NCI-H82 treated with DMSO at 0.1 percent for 48 hours (cell line): ENCODE measurements at regions not wholly inside any gene's neighbourhood (a gene's known extent, or its start where the extent isn't known, plus 50 kb on each side); places are given as distances from the start of the nearest gene placed in this dataset.
A peak's percentile ranks its signal among the peaks of the same experiment; 100 is the strongest.

Source experiments
- DNase-seq: peaks from one replicate; lab custom pipeline; 2025; ENCODE audit not compliant: unreplicated experiment; lab: John Stamatoyannopoulos, UW

- DNase-seq = no peak
These were observed 78.6 kb downstream of the ARF6 start for GRCh38 chr14:49971156-49972130.

GRCh38 chr14:49972131-49972671 lies 79.3 kb downstream of the ARF6 start:
- peak; percentile 43 for DNase-seq

- no peak for DNase-seq
These were observed 79.9 kb downstream of the ARF6 start for GRCh38 chr14:49972823-49973222.

GRCh38 chr14:49975276-49975675 lies 82.4 kb downstream of the ARF6 start:
- DNase-seq = no peak

GRCh38 chr14:49975799-49976198 lies 82.9 kb downstream of the ARF6 start:
- DNase-seq = no peak

- DNase-seq = no peak
These were observed 84.4 kb downstream of the ARF6 start for GRCh38 chr14:49977126-49977841.

- no peak for DNase-seq
These were observed 87.1 kb downstream of the ARF6 start for GRCh38 chr14:49980027-49980426.

- DNase-seq = no peak
These were observed 89.2 kb downstream of the ARF6 start for GRCh38 chr14:49982082-49982481.

GRCh38 chr14:49982501-49982951 lies 89.6 kb downstream of the ARF6 start:
- DNase-seq = no peak

GRCh38 chr14:49984424-49984823 lies 91.5 kb downstream of the ARF6 start:
- no peak for DNase-seq

- DNase-seq = no peak
These were observed 93.6 kb downstream of the ARF6 start for GRCh38 chr14:49986343-49987014.

- DNase-seq = no peak
These were observed 95.5 kb downstream of the ARF6 start for GRCh38 chr14:49988080-49988990.

GRCh38 chr14:49989966-49990365 lies 97.1 kb downstream of the ARF6 start:
- DNase-seq = no peak

- peak; percentile 72 for DNase-seq
These were observed 98.6 kb downstream of the ARF6 start for GRCh38 chr14:49991491-49991890.

GRCh38 chr14:49992036-49992435 lies 99.2 kb downstream of the ARF6 start:
- DNase-seq = no peak

GRCh38 chr14:49992448-49992847 lies 99.6 kb downstream of the ARF6 start:
- no peak for DNase-seq

- no peak for DNase-seq
These were observed 100.0 kb downstream of the ARF6 start for GRCh38 chr14:49992901-49993339.

GRCh38 chr14:49993565-49993964 lies 100.7 kb downstream of the ARF6 start:
- no peak for DNase-seq

GRCh38 chr14:49994951-49995561 lies 102.2 kb downstream of the ARF6 start:
- DNase-seq = no peak

- DNase-seq = no peak
These were observed 105.1 kb downstream of the ARF6 start for GRCh38 chr14:49997991-49998390.
